B cell (primary cell): ENCODE measurements at regions not wholly inside any gene's neighbourhood (a gene's known extent, or its start where the extent isn't known, plus 50 kb on each side); places are given as distances from the start of the nearest gene placed in this dataset.

ENCODE experiments used
- ATAC-seq: fragments of 200-7000 bp; cut with Tn5 transposase; one replicate; pipeline ENCODE4 v1.10.0; 2021; ENCODE audit warnings: low read depth, mild to moderate bottlenecking, moderate number of reproducible peaks, moderate library complexity
- CTCF ChIA-PET: fragments of 350-600 bp; sonication (Branson Sonifier 250); formaldehyde crosslinking; loops from one replicate; lab custom pipeline; 2021; ENCODE audit warnings: antibody characterized with exemption, inconsistent platforms; lab: Charles Lee
- POLR2A ChIA-PET: fragments of 350-600 bp; sonication (Branson Sonifier 250); formaldehyde crosslinking; loops from one replicate; lab custom pipeline; 2021; ENCODE audit warnings: antibody characterized with exemption; lab: Charles Lee
- DNase-seq: peaks from one replicate; pipeline ENCODE4 v3.0.0; 2013
- H2AFZ ChIP-seq: 2 replicates; pipeline ENCODE4 v1.6.1; 2012; ENCODE audit warnings: mild to moderate bottlenecking, low read depth, low read length; ENCODE audit not compliant: insufficient read depth, poor library complexity, severe bottlenecking
- H3K27ac ChIP-seq, 2 donors: 1 replicate in 1 of 2; 2 replicates in 1 of 2; pipeline ENCODE4 v1.5.1; 2012 to 2013; ENCODE audit warnings: low read length in 2 of 2, mild to moderate bottlenecking in 2 of 2, moderate library complexity in 1 of 2
- H3K27me3 ChIP-seq, 4 experiments: fragments of 200-600 bp in 1 of 4; sonication (generic) in 1 of 4; replicated peaks in 1 of 4; 1 replicate in 2 of 4; 2 replicates in 2 of 4; pipeline versions ENCODE4 v1.6.1 to v1.7.0; 2013 to 2016; ENCODE audit warnings: low read length in 3 of 4, mild to moderate bottlenecking in 2 of 4, mixed read lengths in 1 of 4, moderate library complexity in 1 of 4; ENCODE audit not compliant: insufficient read depth in 4 of 4, control insufficient read depth in 3 of 4; ENCODE audit errors: control extremely low read depth in 1 of 4
- H3K36me3 ChIP-seq, 2 experiments: replicated peaks in 1 of 2; 1 replicate in 1 of 2; 2 replicates in 1 of 2; pipeline versions ENCODE4 v1.6.1 to v1.7.1; 2013; ENCODE audit warnings: low read length in 1 of 2; ENCODE audit not compliant: insufficient read depth in 2 of 2, control insufficient read depth in 1 of 2; ENCODE audit errors: control extremely low read depth in 1 of 2, extremely low read depth in 1 of 2
- H3K4me1 ChIP-seq, 2 donors: fragments of 200-600 bp in 1 of 2; sonication (generic) in 1 of 2; 1 replicate in 1 of 2; 2 replicates in 1 of 2; pipeline versions ENCODE4 v1.5.1 to v1.6.1; 2013 to 2017; ENCODE audit warnings: low read length in 2 of 2; ENCODE audit not compliant: control insufficient read depth in 2 of 2, insufficient read depth in 2 of 2
- H3K4me2 ChIP-seq: replicated peaks from 2 replicates; pipeline ENCODE3; 2012; ENCODE audit warnings: mild to moderate bottlenecking, low read depth, low read length; ENCODE audit not compliant: poor library complexity, severe bottlenecking
- H3K4me3 ChIP-seq, 5 experiments: fragments of 200-600 bp in 1 of 5; sonication (generic) in 1 of 5; 1 replicate in 3 of 5; 2 replicates in 2 of 5; pipeline versions ENCODE4 v1.5.1 to v1.7.0; 2011 to 2016; ENCODE audit warnings: low read length in 4 of 5, mild to moderate bottlenecking in 4 of 5, low read depth in 2 of 5, control low read depth in 1 of 5, moderate library complexity in 1 of 5; ENCODE audit not compliant: insufficient read depth in 1 of 5; ENCODE audit errors: control extremely low read depth in 1 of 5, extremely low read depth in 1 of 5
- H3K79me2 ChIP-seq: fragments of 200-600 bp; sonication (generic); one replicate; pipeline ENCODE4 v1.6.0; 2016; ENCODE audit warnings: low read length; ENCODE audit not compliant: control insufficient read depth, insufficient read depth
- H3K9ac ChIP-seq: fragments of 200-600 bp; sonication (generic); 2 replicates; pipeline ENCODE4 v1.6.1; 2017; ENCODE audit warnings: mild to moderate bottlenecking, low read length, moderate library complexity
- H3K9me3 ChIP-seq, 3 donors: one replicate each; pipeline versions ENCODE4 v1.6.1 to v1.7.1; 2013; ENCODE audit warnings: low read length in 2 of 3; ENCODE audit not compliant: control insufficient read depth in 2 of 3, insufficient read depth in 1 of 3; ENCODE audit errors: control extremely low read depth in 1 of 3
- H4K20me1 ChIP-seq: 2 replicates; pipeline ENCODE4 v1.6.0; 2012; ENCODE audit warnings: mild to moderate bottlenecking, low read length; ENCODE audit not compliant: insufficient read depth, control insufficient read depth, poor library complexity, severe bottlenecking
- H3K27ac Mint-ChIP-seq: one replicate; pipeline ENCODE4 v1.8.0; 2021; ENCODE audit warnings: mixed read lengths
- H3K27me3 Mint-ChIP-seq: one replicate; pipeline ENCODE4 v1.8.0; 2021; ENCODE audit warnings: mixed read lengths
- H3K4me1 Mint-ChIP-seq: one replicate; pipeline ENCODE4 v1.8.0; 2021; ENCODE audit warnings: mixed read lengths
- H3K4me3 Mint-ChIP-seq: one replicate; pipeline ENCODE4 v1.8.0; 2021; ENCODE audit warnings: mixed read lengths
- H3K9me3 Mint-ChIP-seq: one replicate; pipeline ENCODE4 v1.8.0; 2022; ENCODE audit warnings: mixed read lengths; ENCODE audit not compliant: insufficient read depth
- EZH2 ChIP-seq: IDR thresholded peaks from 2 replicates; pipeline ENCODE4 v1.6.1; 2012; ENCODE audit warnings: borderline replicate concordance, low read depth, mild to moderate bottlenecking, moderate library complexity, low read length; ENCODE audit not compliant: insufficient read depth, poor library complexity, severe bottlenecking
- WGBS: methylation state at CpG from one replicate; pipeline ENCODE4 v1.1.5; 2013; ENCODE audit warnings: missing lambda C conversion rate; ENCODE audit not compliant: insufficient coverage; 5-methylcytosine and 5-hydroxymethylcytosine counted together
- intact Hi-C: fragments of 100-400 bp; cut with micrococcal nuclease; formaldehyde crosslinking; loops from one replicate; pipeline ENCODE4 v1.10.0; 2022
- TF ChIP-seq, protein P1 (sequence below): fragments of 200-600 bp; IDR thresholded peaks from one replicate; pipeline ENCODE4 v1.8.0; 2022; ENCODE audit warnings: antibody characterized with exemption, mild to moderate bottlenecking

DNA sequence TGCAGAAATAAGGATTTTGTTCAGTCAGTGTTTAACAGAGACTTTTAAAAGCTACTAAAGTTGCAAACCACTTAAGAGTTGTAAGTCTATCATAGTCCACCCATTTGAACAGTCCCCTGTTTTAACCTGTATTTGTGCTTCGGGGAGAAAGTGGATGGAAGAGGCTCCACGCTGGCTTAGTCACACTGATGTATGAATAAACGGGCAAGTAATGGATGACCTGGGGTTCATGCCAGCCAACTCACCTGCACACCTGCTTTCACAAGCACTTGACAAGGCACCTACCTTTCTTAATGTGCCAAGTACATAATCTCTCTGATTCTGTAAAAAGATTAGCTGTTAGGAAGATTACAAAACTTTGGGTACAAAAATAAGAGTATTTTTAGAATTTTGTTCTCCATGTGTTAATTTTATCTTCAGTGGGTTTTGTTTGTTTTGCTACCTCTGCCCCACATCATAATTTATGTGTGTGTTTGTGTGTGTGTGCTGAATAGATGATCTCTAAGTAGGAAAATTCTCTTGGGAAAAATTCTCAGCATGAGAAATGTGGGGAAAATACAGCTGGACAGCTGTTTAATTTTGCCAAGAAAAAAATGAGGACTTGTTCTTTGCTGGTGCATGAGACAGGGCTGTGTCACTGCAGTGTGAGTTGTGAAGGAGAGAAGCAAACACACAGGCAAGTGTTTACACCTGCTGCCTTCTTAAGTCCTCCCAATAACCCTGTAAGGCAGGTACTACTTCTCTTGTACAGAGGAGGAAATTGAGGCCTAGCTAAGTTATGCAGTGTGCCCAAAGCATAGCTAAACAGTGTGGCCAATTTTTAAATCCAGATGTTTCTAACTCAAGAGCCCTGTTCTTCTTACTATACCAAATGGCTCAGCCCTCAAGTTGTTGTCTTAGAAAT lies 181.2 kb upstream of the IL12A start:
- Mint-ChIP-seq H3K27ac (no peak overlapping the region), H3K4me1 (no peaks in the 10 kb centered on the region), H3K9me3 (no peaks in the 10 kb centered on the region), H3K4me3 (no peak overlapping the region), H3K27me3 (peaks cover 3% of the 10 kb centered on the region)
- H3K27me3 ChIP-seq, result no peaks in the 10 kb centered on the region
- no peak overlapping the region for H3K9ac ChIP-seq
- no peak for DNase-seq
- H3K4me3 ChIP-seq, result no peak overlapping the region
- TF ChIP-seq, protein P1, sequence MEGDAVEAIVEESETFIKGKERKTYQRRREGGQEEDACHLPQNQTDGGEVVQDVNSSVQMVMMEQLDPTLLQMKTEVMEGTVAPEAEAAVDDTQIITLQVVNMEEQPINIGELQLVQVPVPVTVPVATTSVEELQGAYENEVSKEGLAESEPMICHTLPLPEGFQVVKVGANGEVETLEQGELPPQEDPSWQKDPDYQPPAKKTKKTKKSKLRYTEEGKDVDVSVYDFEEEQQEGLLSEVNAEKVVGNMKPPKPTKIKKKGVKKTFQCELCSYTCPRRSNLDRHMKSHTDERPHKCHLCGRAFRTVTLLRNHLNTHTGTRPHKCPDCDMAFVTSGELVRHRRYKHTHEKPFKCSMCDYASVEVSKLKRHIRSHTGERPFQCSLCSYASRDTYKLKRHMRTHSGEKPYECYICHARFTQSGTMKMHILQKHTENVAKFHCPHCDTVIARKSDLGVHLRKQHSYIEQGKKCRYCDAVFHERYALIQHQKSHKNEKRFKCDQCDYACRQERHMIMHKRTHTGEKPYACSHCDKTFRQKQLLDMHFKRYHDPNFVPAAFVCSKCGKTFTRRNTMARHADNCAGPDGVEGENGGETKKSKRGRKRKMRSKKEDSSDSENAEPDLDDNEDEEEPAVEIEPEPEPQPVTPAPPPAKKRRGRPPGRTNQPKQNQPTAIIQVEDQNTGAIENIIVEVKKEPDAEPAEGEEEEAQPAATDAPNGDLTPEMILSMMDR, result no peak
- TF ChIP-seq EZH2, result no peak
- no peak for ATAC-seq
- no peaks in the 10 kb centered on the region for H3K79me2 ChIP-seq
- no CpG with 5 or more reads among the region's 3 CpGs for WGBS
- H4K20me1 ChIP-seq, result no peaks in the 10 kb centered on the region
- H2AFZ ChIP-seq, result no peak overlapping the region
- no peaks in the 10 kb centered on the region for H3K36me3 ChIP-seq
- ChIA-PET POLR2A (no interaction called here), CTCF (interaction anchor here (1.2 kb wide), 2 partner anchors 9 to 963 kb away, joined by 5 to 6 read pairs; no protein-coding TSS in a partner anchor)
- no peak overlapping the region for H3K4me2 ChIP-seq
- H3K4me1 ChIP-seq, result no peaks in the 10 kb centered on the region
- no peak overlapping the region for H3K27ac ChIP-seq
- intact Hi-C loops, result no loop called here
- no peaks in the 10 kb centered on the region for H3K9me3 ChIP-seq

DNA sequence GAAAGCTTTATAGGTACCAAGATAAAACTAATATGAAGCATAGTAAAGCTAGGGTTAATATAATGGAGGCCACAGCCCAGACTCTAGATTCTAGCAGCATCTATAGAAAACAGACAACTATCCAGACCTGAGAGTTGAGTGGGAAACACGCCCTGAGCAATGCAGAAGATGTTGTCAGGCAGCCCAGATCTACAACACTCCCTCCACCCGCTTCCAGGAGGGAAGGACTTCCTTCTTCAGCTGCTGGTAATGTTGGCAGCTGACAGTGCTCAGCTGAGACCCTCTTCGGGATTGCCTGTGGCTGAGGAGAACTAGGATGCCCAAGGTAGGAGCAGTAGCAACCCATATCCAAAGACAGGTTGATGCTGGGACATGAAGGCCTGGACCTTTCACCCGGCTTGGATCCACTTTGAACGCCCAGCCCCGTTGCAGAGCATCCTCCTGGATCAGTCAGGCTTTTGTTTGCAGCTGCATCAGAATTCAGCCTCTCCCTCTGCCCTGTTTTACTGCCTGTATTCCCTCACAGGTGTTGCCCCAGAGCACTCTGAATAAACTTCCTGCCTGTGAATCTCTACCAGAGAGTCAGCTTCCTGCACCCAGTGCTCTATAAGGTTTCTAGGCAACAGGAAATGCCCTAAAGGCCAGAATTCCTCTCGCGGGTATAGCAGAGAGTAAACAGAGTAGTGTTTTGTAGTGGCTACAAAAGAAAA lies 174.7 kb upstream of the IL12A start:
- Histone ChIP-seq H2AFZ (no peak overlapping the region), H3K79me2 (no peaks in the 10 kb centered on the region)
- CTCF ChIA-PET, result interaction anchor here (0.5 kb wide), 1 partner anchor 13 kb away, joined by 3 read pairs; no protein-coding TSS in a partner anchor

More for the DNA sequence above, 174.7 kb upstream of the IL12A start:
- no peak overlapping the region for H3K4me3 ChIP-seq
- H3K27ac ChIP-seq, result no peak overlapping the region
- no peaks in the 10 kb centered on the region for H3K9me3 ChIP-seq
- no peak overlapping the region for H3K9ac ChIP-seq
- Mint-ChIP-seq H3K9me3 (no peaks in the 10 kb centered on the region), H3K27ac (no peak overlapping the region), H3K4me1 (peaks cover under 1% of the 10 kb centered on the region), H3K4me3 (no peak overlapping the region), H3K27me3 (peaks cover 6% of the 10 kb centered on the region)
- DNase-seq, result no peak
- POLR2A ChIA-PET, result no interaction called here
- no peak for ATAC-seq
- whole genome bisulfite sequencing, result 61% methylated on average over 8 of the region's 8 CpGs
- intact Hi-C loops, result no loop called here
- H4K20me1 ChIP-seq, result no peaks in the 10 kb centered on the region
- no peak overlapping the region for H3K4me2 ChIP-seq
- no peaks in the 10 kb centered on the region for H3K27me3 ChIP-seq
- TF ChIP-seq EZH2, result no peak
- TF ChIP-seq, protein P1, result no peak
- H3K36me3 ChIP-seq, result no peaks in the 10 kb centered on the region
- no peaks in the 10 kb centered on the region for H3K4me1 ChIP-seq
